IPS-18a (cell line): ENCODE measurements at regions not wholly inside any gene's neighbourhood (a gene's known extent, or its start where the extent isn't known, plus 50 kb on each side); places are given as distances from the start of the nearest gene placed in this dataset.

Source experiments
- H3K27ac ChIP-seq: one replicate; pipeline ENCODE4 v1.5.1; 2013; ENCODE audit warnings: low read length
- H3K27me3 ChIP-seq: one replicate; pipeline ENCODE4 v1.6.1; 2013; ENCODE audit warnings: mild to moderate bottlenecking, low read length; ENCODE audit not compliant: control insufficient read depth, insufficient read depth
- H3K36me3 ChIP-seq: one replicate; pipeline ENCODE4 v1.6.1; 2013; ENCODE audit warnings: low read depth, low read length; ENCODE audit not compliant: control insufficient read depth
- H3K4me1 ChIP-seq: one replicate; pipeline ENCODE4 v1.6.1; 2013; ENCODE audit warnings: low read depth, low read length; ENCODE audit not compliant: control insufficient read depth
- H3K4me3 ChIP-seq: one replicate; pipeline ENCODE4 v1.5.1; 2013; ENCODE audit warnings: low read length
- H3K9ac ChIP-seq: one replicate; pipeline ENCODE4 v1.6.1; 2013; ENCODE audit warnings: mild to moderate bottlenecking, low read length, moderate library complexity
- H3K9me3 ChIP-seq: one replicate; pipeline ENCODE4 v1.6.1; 2013; ENCODE audit warnings: low read depth, low read length; ENCODE audit not compliant: control insufficient read depth

GRCh38 chr1:38448893-38449292 lies 402.3 kb upstream of the POU3F1 start:
- no peak overlapping the region for H3K9ac ChIP-seq
- H3K27me3 ChIP-seq: no peaks in the 10 kb centered on the region
- peaks cover 24% of the 10 kb centered on the region for H3K4me1 ChIP-seq
- no peak overlapping the region for H3K4me3 ChIP-seq
- peaks cover 3% of the 10 kb centered on the region for H3K36me3 ChIP-seq
- H3K9me3 ChIP-seq: no peaks in the 10 kb centered on the region
- no peak overlapping the region for H3K27ac ChIP-seq

- H3K9ac ChIP-seq: no peak overlapping the region
- H3K4me3 ChIP-seq: no peak overlapping the region
- H3K36me3 ChIP-seq: peaks cover 3% of the 10 kb centered on the region
- no peak overlapping the region for H3K27ac ChIP-seq
- H3K27me3 ChIP-seq: no peaks in the 10 kb centered on the region
- no peaks in the 10 kb centered on the region for H3K9me3 ChIP-seq
- peaks cover 18% of the 10 kb centered on the region for H3K4me1 ChIP-seq
Measured at GRCh38 chr1:38446936-38447335, 400.3 kb upstream of the POU3F1 start.

- H3K9ac ChIP-seq: no peak overlapping the region
- no peaks in the 10 kb centered on the region for H3K27me3 ChIP-seq
- H3K4me1 ChIP-seq: peaks cover 10% of the 10 kb centered on the region
- no peak overlapping the region for H3K27ac ChIP-seq
- peaks cover 3% of the 10 kb centered on the region for H3K36me3 ChIP-seq
- H3K4me3 ChIP-seq: no peak overlapping the region
- H3K9me3 ChIP-seq: no peaks in the 10 kb centered on the region
Measured at GRCh38 chr1:38444770-38445442, 398.3 kb upstream of the POU3F1 start.

- H3K36me3 ChIP-seq: peaks cover 3% of the 10 kb centered on the region
- peaks cover 6% of the 10 kb centered on the region for H3K4me1 ChIP-seq
- no peaks in the 10 kb centered on the region for H3K27me3 ChIP-seq
- no peak overlapping the region for H3K9ac ChIP-seq
- H3K4me3 ChIP-seq: no peak overlapping the region
- H3K27ac ChIP-seq: no peak overlapping the region
- no peaks in the 10 kb centered on the region for H3K9me3 ChIP-seq
Measured at GRCh38 chr1:38444311-38444710, 397.7 kb upstream of the POU3F1 start.

- Histone ChIP-seq H3K4me1 (no peaks in the 10 kb centered on the region), H3K27ac (no peak overlapping the region), H3K27me3 (no peaks in the 10 kb centered on the region), H3K9ac (no peak overlapping the region), H3K36me3 (peaks cover 3% of the 10 kb centered on the region), H3K4me3 (no peak overlapping the region), H3K9me3 (no peaks in the 10 kb centered on the region)
Measured at GRCh38 chr1:38440402-38440801, 393.8 kb upstream of the POU3F1 start.

- Histone ChIP-seq H3K27ac (no peak overlapping the region), H3K9ac (no peak overlapping the region), H3K4me1 (peaks cover 15% of the 10 kb centered on the region), H3K36me3 (no peaks in the 10 kb centered on the region), H3K4me3 (no peak overlapping the region), H3K27me3 (no peaks in the 10 kb centered on the region), H3K9me3 (no peaks in the 10 kb centered on the region)
Measured at GRCh38 chr1:38436749-38437148, 390.2 kb upstream of the POU3F1 start.

- Histone ChIP-seq H3K27ac (no peak overlapping the region), H3K4me1 (peaks cover 22% of the 10 kb centered on the region), H3K9ac (no peak overlapping the region), H3K4me3 (no peak overlapping the region), H3K36me3 (peaks cover 7% of the 10 kb centered on the region), H3K27me3 (no peaks in the 10 kb centered on the region), H3K9me3 (no peaks in the 10 kb centered on the region)
Measured at GRCh38 chr1:38436006-38436405, 389.4 kb upstream of the POU3F1 start.

GRCh38 chr1:38433084-38433722 lies 386.6 kb upstream of the POU3F1 start:
- Histone ChIP-seq H3K4me3 (no peak overlapping the region), H3K27ac (peak overlapping the region; percentile 20), H3K4me1 (peaks cover 27% of the 10 kb centered on the region), H3K9ac (no peak overlapping the region), H3K27me3 (no peaks in the 10 kb centered on the region), H3K36me3 (peaks cover 25% of the 10 kb centered on the region), H3K9me3 (no peaks in the 10 kb centered on the region)

GRCh38 chr1:38431535-38432376 lies 385.2 kb upstream of the POU3F1 start:
- Histone ChIP-seq H3K4me1 (peaks cover 27% of the 10 kb centered on the region), H3K4me3 (peak overlapping the region; percentile 15)

GRCh38 chr1:38430949-38431348 lies 384.4 kb upstream of the POU3F1 start:
- no peaks in the 10 kb centered on the region for H3K27me3 ChIP-seq
- H3K4me3 ChIP-seq: peak overlapping the region; percentile 15
- no peaks in the 10 kb centered on the region for H3K9me3 ChIP-seq
- H3K36me3 ChIP-seq: peaks cover 26% of the 10 kb centered on the region
- no peak overlapping the region for H3K27ac ChIP-seq
- peaks cover 27% of the 10 kb centered on the region for H3K4me1 ChIP-seq
- H3K9ac ChIP-seq: no peak overlapping the region

More at GRCh38 chr1:38431535-38432376, 385.2 kb upstream of the POU3F1 start:
- Histone ChIP-seq H3K27me3 (no peaks in the 10 kb centered on the region), H3K9ac (no peak overlapping the region), H3K27ac (no peak overlapping the region), H3K9me3 (no peaks in the 10 kb centered on the region), H3K36me3 (peaks cover 26% of the 10 kb centered on the region)

- Histone ChIP-seq H3K4me3 (peak overlapping the region; percentile 56), H3K9ac (peak overlapping the region; percentile 34), H3K27ac (peak overlapping the region; percentile 72), H3K9me3 (no peaks in the 10 kb centered on the region), H3K4me1 (peaks cover 20% of the 10 kb centered on the region), H3K27me3 (no peaks in the 10 kb centered on the region), H3K36me3 (peaks cover 14% of the 10 kb centered on the region)
Measured at GRCh38 chr1:38424677-38425076, 378.1 kb upstream of the POU3F1 start.
